ENCODE measurements at regions not wholly inside any gene's neighbourhood (a gene's known extent, or its start where the extent isn't known, plus 50 kb on each side); places are given as distances from the start of the nearest gene placed in this dataset.
A peak's percentile ranks its signal among the peaks of the same experiment; 100 is the strongest.
"Not testable (repeated sequence)": the region's sequence is repeated elsewhere in the genome, so short reads cannot be mapped to it uniquely, and the experiment has no call there.

DNA sequence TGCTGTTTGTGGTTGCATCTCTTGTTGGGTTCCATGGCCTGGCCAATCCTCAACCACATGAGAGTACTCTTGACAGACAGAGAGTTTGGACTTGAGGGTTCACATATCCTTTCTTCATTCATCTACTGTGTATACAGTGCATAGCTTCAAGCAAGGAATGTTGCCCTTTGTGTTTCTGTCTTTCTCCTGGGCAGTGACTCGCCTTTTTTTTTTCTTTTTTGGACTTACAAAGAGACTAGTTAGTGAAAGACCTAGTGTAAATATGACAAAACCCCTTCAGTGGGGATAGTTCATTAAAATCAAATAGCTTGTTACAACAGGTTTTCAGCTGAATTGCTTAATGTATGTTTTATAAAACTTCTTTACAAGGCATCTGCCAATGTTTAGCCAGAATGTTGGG is 290.2 kb downstream of the FGFR2 start:
- DNase-seq: no peak

DNA sequence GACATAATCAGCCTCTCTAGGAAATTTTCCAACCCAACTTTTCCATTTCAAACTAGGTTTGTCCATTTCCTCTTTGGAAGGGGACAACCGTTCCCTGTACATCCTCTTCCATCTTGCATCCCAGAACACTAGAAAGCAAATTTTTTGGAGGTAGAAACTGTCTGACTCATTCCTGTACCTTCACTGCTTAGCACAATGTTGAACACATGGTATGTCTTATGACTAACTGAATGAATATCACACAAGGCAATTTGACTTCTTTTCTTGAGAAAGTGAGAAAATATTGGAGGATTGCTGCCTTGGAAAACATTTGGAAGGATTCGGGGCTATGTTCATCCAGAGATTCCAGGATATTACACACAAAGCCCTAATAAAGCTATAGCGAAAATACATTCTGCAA is 289.1 kb downstream of the FGFR2 start:
- no peak for DNase-seq

DNA sequence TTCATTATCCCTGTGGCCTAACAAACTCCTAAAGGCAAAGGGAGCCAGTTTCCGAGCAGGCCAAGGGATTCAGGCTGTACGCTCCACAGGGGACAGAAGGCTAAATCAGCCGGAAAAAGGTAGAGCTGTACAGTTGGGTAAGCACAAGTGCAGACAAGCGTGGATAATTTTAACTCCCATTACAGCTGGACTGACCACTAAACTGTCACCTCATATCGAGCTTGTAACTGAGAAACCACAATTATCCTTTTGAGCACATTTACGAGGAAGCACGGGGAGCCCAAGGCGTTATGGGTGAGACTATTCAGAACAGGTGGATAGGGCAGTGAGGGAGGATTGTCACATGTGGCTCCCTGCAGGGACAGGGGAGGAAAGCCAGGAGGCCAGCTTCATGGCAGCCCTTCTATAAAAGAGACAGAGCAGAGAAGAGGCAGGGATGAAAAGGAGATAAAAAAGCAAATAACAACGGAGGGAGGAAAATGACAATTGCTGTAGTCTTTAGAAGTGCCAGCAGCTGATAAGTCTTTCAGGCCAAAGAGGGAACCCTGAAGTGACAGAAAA is 288.0 kb downstream of the FGFR2 start:
- peak; percentile 74 for DNase-seq

DNA sequence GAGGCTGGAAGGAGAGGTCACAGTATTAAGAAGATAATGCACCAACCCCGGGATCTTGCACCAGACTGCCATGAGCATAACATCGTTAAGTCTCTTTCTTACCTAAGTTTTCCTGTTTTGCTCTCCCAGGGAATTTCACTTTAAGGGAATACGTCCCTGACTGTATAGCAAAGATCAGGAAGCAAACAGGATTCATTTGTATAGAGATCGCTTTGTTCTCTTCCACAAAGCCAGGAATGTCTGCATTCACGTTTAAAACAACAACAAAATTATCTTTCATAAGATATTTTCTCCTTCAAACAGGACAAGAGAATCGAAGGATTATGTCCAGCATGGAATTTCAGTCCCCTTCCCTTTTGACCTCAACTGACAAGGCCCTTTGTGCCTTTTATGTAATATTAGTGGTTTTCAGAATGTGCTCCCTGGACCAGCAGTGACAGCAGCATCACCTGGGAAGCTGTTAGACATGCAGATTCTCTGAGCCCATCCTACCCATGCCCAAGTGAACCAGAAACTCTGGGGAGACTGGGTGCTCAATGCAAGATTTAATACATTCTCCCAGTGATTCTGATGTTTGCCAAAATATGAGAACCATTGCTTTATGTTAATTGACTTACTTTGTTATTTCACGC is 286.3 kb downstream of the FGFR2 start:
- no peak for DNase-seq

DNA sequence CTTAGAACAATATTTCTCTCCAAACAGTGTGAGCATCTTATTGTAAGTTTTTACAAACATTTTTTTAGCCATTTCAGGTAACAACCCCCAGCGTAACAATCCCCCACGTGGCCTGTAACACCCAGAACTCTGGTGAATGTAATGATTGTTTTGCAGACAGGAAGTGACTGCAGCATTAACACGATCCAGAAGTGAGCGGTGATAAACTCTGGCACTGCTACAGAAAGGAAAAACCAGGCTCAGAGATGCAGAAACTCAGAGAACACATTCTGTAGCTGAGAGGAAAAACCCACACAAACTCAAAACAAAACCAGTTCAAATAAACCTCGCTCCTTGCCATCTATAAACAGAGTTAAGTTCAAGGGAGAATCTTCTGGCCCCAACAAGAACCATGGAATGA is 285.7 kb downstream of the FGFR2 start:
- no peak for DNase-seq

DNA sequence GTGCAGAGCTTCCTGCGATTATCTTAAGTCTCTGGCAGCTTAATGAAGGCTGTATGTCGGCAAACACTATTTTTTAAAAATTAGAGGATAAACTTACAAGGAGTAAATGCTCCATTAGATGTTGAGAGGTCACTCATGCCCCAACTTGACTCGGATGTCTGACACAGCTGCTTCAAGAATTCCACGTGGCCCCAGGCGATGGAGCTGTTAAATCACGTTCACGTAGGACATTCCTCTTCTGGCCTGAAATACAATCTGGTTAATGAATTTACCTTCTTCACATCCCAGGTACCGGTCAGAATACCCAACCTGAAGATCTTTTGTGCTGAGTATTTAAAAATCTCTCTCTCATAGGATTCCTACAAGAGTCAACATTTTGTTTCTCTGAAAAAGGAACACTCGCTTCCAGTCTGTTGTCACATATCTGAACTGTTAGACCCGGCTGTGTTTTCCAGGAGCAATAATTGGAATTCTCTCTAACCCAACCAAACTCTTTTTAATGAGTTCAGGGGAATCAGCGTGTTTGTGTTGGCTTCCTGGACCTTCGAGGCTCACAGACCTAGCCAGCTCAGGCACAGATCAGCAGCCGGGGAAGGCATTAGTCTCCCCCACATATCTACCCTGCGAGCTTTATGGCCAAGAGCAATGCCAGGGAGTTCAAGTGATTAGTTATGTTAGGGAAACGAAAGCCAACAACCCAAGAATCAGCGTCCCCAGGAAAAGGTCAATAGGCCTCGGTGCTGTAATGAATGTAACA is 284.9 kb downstream of the FGFR2 start:
- no peak for DNase-seq

DNA sequence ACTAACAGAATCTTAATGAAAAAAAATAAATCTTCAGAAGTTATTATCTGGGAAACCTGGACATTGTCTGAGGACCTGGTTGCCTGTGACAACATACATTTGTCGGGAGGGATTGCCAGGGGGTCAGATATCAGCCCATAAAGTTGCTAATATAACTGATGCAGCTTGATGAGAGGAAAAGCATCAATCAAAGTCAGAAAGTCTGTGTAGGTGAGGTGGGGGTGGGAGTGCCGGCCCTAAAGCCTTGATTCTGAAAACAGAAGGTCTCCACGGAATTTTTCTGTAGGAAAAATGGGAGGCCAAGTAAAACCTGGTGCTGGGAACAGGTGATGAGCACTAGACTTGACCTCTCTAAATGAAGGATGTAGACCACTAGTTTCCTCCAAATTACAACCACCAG is 281.8 kb downstream of the FGFR2 start:
- DNase-seq: no peak

DNA sequence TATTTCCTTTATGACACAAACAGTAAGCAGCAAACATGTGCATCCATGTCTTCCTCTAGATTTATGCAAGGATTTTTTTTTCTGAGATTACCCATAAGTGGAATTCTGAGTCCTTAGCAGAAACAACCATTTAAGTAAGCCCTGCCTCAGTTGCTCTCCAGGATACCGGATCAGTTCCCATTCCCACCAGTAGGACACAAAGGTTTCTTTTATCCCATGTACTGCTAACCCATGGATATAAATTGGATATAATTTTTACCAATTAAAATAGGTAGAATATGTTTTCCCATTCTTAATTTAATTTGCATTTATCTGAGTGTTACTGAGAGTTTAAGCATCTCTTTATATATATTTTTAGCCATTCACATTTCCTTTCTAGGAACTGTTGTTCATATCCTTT is 280.9 kb downstream of the FGFR2 start:
- DNase-seq: no peak

DNA sequence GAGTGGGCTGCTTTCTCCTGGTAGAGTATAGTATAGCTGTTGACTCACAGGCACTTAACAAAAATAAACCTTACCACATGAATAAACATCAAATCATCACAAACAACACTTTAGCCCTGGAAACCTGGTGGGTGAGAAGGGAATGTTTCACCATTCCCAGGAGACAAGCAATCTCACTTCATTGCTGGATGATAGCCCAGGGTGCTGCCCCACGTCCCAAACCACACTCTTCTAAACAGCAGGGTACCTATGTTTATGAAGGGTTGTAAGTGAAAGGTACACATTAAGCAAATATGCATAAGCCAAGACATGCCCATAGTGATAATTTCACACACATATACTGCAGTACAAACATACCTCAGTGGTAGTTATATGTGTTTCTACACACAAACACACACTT is 276.2 kb downstream of the FGFR2 start:
- no peak for DNase-seq

DNA sequence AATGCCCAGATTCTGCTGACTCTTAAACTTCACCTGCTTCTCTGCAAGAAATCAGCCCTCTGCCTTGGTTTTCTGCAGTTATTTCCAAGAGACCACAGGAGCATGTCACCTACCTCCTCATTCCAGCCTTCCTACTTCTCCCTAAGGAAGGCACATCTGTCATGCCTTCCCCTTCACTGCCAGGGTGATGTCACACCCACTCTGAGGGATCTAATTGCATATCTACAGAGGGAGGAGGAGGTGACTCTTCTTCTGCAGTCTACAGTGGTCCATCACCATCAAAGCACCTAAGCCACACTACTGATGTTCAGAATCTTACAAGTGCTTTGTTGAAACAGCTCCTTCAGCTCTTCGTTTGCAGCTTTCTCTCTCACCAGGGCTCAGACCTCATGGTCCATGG is 275.5 kb downstream of the FGFR2 start:
- no peak for DNase-seq

DNA sequence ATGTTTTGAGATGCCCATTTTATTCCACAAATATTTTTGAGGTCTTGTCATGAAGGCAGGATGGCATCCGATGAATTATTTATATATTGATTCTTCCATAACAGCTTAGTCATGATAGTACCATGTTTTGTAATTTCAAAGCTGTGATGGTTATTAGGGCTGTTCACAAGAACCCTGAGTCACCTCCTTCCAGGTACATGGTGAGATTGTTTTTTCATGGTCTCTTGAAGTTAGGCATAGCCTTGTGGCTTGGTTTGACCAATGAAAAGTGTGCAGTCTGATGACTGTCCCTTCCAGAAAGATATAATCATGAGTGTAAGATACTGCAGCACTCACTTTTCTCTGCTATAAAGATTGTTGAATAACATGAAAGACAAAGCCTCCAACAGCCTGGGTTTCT is 274.8 kb downstream of the FGFR2 start:
- no peak for DNase-seq

DNA sequence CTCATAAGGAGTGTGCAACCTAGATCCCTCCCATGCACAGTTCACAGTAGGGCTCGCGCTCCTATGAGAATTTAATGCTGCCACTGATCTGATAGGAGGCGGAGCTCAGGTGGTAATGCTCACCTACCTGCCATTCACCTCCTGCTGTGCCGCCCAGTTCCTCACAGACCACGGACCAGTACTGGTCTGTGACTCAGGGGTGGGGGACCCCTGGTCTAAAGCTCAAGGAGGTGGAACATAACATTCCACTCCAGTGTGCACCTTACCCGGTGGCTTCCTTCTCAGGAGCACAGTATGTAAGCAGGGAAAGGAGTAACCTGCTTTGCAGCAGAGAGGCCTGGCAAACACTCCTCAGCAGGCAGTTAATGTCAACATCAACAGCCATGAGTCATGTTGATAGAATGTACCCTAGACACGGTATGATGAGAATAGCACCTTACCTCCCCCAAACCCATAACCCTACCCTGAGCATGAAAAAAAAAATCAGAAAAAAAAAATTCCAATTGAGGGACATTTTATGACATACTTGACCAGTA is 273.5 kb downstream of the FGFR2 start:
- no peak for DNase-seq

DNA sequence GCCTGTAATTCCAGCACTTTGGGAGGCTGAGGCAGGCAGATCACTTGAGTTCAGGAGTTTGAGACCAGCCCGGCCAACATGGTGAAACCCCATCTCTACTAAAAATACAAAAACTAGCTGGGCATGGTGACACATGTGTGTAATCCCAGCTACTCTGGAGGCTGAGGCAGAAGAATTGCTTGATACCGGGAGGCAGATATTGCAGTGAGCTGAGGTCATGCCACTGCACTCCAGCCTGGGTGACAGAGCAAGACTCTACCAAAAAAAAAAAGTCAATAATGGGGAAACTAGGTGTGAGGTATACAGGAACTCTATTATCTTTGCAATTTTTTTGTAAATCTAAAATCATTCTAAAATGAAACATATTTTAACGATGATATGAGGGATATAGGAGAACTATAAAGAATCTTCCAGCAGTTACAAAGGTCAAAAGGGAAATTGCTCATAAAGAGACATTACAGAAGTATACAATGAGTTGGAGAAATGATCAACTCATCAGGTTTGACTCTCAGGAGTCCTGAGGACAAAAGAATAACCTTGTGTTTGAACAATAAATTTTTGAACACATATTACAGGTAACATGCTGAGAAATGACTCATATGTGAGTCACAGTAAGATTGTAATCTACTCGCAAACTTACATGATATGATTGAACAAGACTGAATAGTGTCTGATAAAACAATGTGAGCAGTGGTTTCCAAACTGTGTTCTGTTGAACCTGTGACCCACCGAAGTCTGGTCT is 272.6 kb downstream of the FGFR2 start:
- DNase-seq: no peak

DNA sequence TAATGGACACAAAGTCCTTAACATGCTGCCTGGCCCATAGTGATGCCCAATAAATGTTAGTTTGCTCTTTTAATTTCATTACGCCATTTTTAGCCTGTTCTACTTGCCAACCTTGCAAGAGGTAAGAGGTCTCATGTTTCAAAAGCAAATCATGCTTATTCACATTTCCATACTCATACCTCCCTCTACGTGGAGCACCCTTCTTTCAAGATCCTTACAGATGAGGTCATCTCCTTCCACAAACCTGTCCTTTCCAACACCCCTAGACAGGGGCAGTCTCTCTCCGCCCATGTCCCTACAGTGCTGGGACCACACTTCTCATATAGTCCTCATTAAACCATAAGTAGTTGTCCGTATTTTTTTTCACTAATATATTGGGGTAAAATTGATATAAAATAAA is 271.3 kb downstream of the FGFR2 start:
- DNase-seq: no peak

DNA sequence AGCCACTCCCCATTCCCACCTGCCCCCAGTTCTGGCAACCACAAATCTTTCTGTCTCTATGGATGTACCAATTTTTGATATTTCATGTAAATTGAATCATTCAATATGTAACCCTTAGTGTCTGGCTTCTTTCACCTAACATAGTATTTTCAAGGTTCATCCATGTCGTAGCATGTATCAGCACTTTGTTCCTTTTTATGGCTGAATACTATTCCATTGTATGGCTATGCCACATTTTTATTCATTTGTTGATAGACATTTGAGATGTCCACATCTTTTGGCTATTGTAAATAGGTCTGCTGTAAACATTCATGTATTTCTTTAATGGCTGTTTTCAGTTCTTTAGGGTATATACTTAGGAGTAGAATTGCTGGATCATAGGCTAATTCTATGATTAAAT is 270.5 kb downstream of the FGFR2 start:
- DNase-seq: no peak

DNA sequence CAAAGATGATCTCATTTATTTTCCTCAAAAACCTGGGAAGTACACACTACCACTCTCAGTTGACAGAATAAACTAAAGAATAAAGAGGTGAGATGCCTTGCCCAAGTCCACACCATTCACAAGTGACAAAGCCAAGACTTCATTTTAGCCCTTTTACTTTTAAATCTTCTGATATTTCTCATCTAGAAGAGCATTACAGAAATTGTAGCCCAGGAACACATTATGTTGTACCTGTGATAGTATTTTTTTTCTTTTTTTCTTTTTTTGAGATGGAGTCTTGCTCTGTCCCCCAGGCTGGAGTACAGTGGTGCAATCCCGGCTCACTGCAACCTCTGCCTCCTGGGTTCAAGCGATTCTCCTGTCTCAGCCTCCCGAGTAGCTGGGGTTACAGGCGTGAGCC is 268.6 kb downstream of the FGFR2 start:
- DNase-seq: not testable (repeated sequence)

DNA sequence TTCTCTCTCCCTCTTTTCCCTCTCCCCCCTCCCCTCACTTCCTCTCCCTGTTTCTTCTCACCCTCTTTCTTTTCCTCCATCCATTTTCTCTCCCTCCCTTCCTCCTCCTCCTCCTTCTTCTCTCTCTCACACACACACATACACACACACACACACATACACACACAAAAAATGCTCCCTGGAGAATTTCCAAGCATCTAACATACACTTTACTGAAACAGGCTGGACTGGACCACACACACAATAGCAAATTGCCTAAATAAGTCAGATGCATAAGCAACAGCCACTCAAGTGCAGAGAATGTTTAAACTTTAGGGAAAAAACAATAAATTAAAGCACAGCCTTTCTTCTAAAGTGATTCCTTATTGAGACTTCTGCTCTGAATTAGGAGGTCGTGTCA is 267.7 kb downstream of the FGFR2 start:
- no peak for DNase-seq

DNA sequence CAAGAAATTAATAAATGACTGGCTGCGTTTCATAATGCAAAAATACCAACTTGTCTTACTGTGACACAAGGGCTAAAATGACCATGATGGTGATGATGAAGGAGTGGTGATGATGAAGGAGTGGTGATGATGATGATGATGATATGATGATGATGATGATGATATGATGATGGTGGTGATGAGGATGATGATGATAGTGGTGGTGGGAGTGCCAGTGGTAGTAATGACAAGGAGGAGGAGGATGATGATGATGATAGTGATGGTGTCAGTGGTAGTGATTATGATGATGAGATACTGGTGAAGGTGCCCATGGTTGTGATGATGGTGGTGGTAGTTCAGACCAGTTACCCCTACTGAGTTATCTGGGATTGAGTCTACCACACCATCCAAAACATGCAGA is 265.9 kb downstream of the FGFR2 start:
- no peak for DNase-seq

DNA sequence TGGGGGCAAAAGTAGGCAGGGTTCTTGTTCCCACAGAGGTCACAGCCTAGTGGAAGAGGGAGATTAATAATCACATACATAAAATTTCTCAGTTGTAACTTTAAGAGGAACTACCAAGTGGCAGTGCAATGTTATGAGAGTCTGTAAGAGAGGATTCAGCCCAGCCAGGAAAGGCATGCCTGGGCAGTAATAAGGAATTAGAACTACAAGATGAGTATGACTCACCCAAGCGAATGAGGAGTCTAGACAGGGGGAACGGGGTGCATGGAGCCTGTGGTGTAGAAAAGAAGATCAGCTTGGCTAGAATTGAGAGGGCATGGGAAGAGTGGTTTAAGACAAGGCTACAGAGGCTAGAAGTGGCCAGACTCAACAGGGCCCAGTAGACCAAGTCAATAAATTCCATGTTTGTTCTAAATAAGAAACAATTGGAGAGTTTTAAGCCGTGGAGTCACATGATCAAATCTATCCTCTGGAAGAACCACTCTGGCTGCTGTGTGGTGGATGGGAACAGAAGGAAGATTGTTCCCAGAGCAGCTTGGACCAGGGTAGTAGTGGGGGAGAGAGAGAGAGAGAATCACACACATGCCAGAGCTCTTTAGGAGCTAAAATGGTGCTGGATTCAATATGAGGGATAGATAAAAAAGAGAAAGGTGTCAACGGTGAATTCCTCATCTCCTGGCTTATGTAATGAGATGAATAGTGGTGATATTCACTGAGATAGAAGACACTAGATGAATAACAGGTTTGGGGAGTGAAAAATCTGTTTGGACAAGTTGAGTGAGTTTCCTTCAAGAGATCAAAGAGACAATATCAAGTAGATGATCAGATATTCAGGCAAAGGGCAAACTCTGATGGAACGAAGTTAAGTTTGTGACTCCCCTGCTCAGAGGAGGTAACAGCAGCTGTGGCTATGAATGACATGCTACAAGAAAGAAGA is 265.1 kb downstream of the FGFR2 start:
- no peak for DNase-seq

DNA sequence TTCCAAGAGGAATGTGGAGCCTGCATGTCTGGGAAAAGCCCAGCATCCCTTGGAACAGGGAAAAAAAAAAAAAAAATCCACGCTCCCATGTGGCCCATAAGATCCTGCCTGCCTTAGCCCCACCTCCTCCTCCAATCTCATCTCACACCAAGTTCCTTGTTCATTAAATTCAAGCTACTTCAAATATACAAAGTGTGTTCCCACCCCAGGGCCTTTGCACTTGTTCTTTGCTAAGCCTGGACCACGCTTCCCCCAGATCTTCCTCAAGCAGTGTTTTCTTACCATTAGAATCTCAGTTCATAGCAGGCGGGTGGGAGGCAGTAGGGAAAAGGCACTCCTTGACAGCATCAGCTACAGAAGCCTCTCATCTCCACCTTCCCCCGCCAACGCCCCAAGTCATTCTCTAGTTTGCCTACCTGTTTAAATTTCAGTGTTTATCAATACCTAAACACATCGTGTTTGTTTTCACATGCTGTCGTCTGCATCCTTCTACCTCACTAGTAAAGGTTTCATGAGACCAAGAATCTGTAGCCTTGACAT is 262.8 kb downstream of the FGFR2 start:
- no peak for DNase-seq

DNA sequence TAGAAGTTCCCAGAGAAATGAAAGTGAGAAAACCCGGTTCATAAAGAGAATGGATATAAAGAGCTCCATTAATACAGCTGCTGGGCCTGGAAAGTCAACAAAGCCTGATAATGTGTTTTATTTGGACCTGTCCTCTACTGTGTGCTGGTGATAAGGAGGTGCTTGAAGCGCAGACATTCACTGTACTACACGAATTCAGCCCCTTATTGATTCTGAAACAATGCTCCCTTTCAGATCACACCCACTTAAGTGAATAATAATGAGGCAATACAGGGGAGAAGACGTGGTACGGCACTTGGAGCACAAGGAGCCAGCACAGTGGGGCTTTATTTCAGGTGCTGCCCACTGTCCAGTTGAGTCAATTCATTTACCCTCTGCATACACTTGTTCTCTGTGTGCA is 260.8 kb downstream of the FGFR2 start:
- DNase-seq: peak; percentile 82

All from NCI-H748 treated with DMSO at 0.1 percent for 48 hours (cell line).